ENCODE measurements at regions not wholly inside any gene's neighbourhood (a gene's known extent, or its start where the extent isn't known, plus 50 kb on each side); places are given as distances from the start of the nearest gene placed in this dataset.
"Not testable (repeated sequence)": the region's sequence is repeated elsewhere in the genome, so short reads cannot be mapped to it uniquely, and the experiment has no call there.

- no peak for DNase-seq
Observed at GRCh38 chr3:82741346-82741745, 979.9 kb upstream of the GBE1 start.

- no peak for DNase-seq
Observed at GRCh38 chr3:82739390-82739789, 977.9 kb upstream of the GBE1 start.

GRCh38 chr3:82736696-82737277, 975.3 kb upstream of the GBE1 start:
- no peak for DNase-seq

GRCh38 chr3:82715091-82715856, 953.8 kb upstream of the GBE1 start:
- DNase-seq, result no peak

GRCh38 chr3:82707035-82707434, 945.6 kb upstream of the GBE1 start:
- no peak for DNase-seq

GRCh38 chr3:82685761-82686160, 924.3 kb upstream of the GBE1 start:
- DNase-seq, result no peak

- no peak for DNase-seq
Observed at GRCh38 chr3:82676356-82677026, 915.0 kb upstream of the GBE1 start.

GRCh38 chr3:82672966-82673365, 911.5 kb upstream of the GBE1 start:
- DNase-seq, result no peak

- DNase-seq, result no peak
Observed at GRCh38 chr3:82671466-82671865, 910.0 kb upstream of the GBE1 start.

GRCh38 chr3:82654708-82655107, 893.3 kb upstream of the GBE1 start:
- no peak for DNase-seq

- DNase-seq, result no peak
Observed at GRCh38 chr3:82643948-82644347, 882.5 kb upstream of the GBE1 start.

GRCh38 chr3:82641701-82642100, 880.3 kb upstream of the GBE1 start:
- no peak for DNase-seq

- no peak for DNase-seq
Observed at GRCh38 chr3:82640254-82640653, 878.8 kb upstream of the GBE1 start.

GRCh38 chr3:82637574-82637973, 876.1 kb upstream of the GBE1 start:
- no peak for DNase-seq

- DNase-seq, result no peak
Observed at GRCh38 chr3:82636177-82636576, 874.7 kb upstream of the GBE1 start.

GRCh38 chr3:82633319-82633718, 871.9 kb upstream of the GBE1 start:
- DNase-seq, result no peak

- DNase-seq, result no peak
Observed at GRCh38 chr3:82629937-82630336, 868.5 kb upstream of the GBE1 start.

GRCh38 chr3:82628385-82629014, 867.1 kb upstream of the GBE1 start:
- DNase-seq, result no peak

- DNase-seq, result no peak
Observed at GRCh38 chr3:82627733-82628132, 866.3 kb upstream of the GBE1 start.

GRCh38 chr3:82620744-82621143, 859.3 kb upstream of the GBE1 start:
- not testable (repeated sequence) for DNase-seq

GRCh38 chr3:82618594-82618993, 857.1 kb upstream of the GBE1 start:
- no peak for DNase-seq

- DNase-seq, result no peak
Observed at GRCh38 chr3:82610236-82610635, 848.8 kb upstream of the GBE1 start.

GRCh38 chr3:82607391-82607790, 845.9 kb upstream of the GBE1 start:
- no peak for DNase-seq

GRCh38 chr3:82596805-82597204, 835.4 kb upstream of the GBE1 start:
- no peak for DNase-seq

Data from fibroblast of skin of scalp (primary cell).